CD4-positive, alpha-beta T cell treated with Interleukin-2 at 100 ng/mL for 4 hours (primary cell): ENCODE measurements at regions not wholly inside any gene's neighbourhood (a gene's known extent, or its start where the extent isn't known, plus 50 kb on each side); places are given as distances from the start of the nearest gene placed in this dataset.
"Not testable (repeated sequence)": the region's sequence is repeated elsewhere in the genome, so short reads cannot be mapped to it uniquely, and the experiment has no call there.

ENCODE experiments used
- DNase-seq: peaks from one replicate; pipeline ENCODE4 v3.0.0-alpha.2; 2020; ENCODE audit warnings: low spot score

GRCh38 chr5:57738787-57739186, 256.2 kb upstream of the ACTBL2 start:
- no peak for DNase-seq

GRCh38 chr5:57738301-57738700, 255.7 kb upstream of the ACTBL2 start:
- DNase-seq, result no peak

GRCh38 chr5:57736716-57737115, 254.1 kb upstream of the ACTBL2 start:
- no peak for DNase-seq

- not testable (repeated sequence) for DNase-seq
Measured at GRCh38 chr5:57735279-57736153, 252.9 kb upstream of the ACTBL2 start.

GRCh38 chr5:57734296-57734695, 251.7 kb upstream of the ACTBL2 start:
- no peak for DNase-seq

GRCh38 chr5:57727591-57727990, 245.0 kb upstream of the ACTBL2 start:
- DNase-seq, result no peak

- DNase-seq, result no peak
Measured at GRCh38 chr5:57725658-57726504, 243.3 kb upstream of the ACTBL2 start.

GRCh38 chr5:57724836-57725235, 242.2 kb upstream of the ACTBL2 start:
- DNase-seq, result no peak

GRCh38 chr5:57721226-57721625, 238.6 kb upstream of the ACTBL2 start:
- no peak for DNase-seq

- DNase-seq, result no peak
Measured at GRCh38 chr5:57720656-57721055, 238.0 kb upstream of the ACTBL2 start.

GRCh38 chr5:57719216-57719615, 236.6 kb upstream of the ACTBL2 start:
- DNase-seq, result no peak

- no peak for DNase-seq
Measured at GRCh38 chr5:57718155-57718554, 235.5 kb upstream of the ACTBL2 start.

GRCh38 chr5:57717555-57717954, 234.9 kb upstream of the ACTBL2 start:
- no peak for DNase-seq

GRCh38 chr5:57716661-57717060, 234.1 kb upstream of the ACTBL2 start:
- no peak for DNase-seq

GRCh38 chr5:57715296-57715695, 232.7 kb upstream of the ACTBL2 start:
- DNase-seq, result no peak

- not testable (repeated sequence) for DNase-seq
Measured at GRCh38 chr5:57713535-57713934, 230.9 kb upstream of the ACTBL2 start.

- DNase-seq, result no peak
Measured at GRCh38 chr5:57711946-57712345, 229.3 kb upstream of the ACTBL2 start.

GRCh38 chr5:57711471-57711870, 228.9 kb upstream of the ACTBL2 start:
- DNase-seq, result no peak

- DNase-seq, result no peak
Measured at GRCh38 chr5:57710126-57710525, 227.5 kb upstream of the ACTBL2 start.

GRCh38 chr5:57705769-57706168, 223.2 kb upstream of the ACTBL2 start:
- no peak for DNase-seq

- DNase-seq, result no peak
Measured at GRCh38 chr5:57703721-57704120, 221.1 kb upstream of the ACTBL2 start.

GRCh38 chr5:57700484-57700883, 217.9 kb upstream of the ACTBL2 start:
- no peak for DNase-seq

GRCh38 chr5:57700072-57700471, 217.5 kb upstream of the ACTBL2 start:
- DNase-seq, result no peak
